ENCODE measurements at regions not wholly inside any gene's neighbourhood (a gene's known extent, or its start where the extent isn't known, plus 50 kb on each side); places are given as distances from the start of the nearest gene placed in this dataset.

- no peak for DNase-seq (ENCODE audit: low spot score)
Observed at GRCh38 chr9:99537996-99538395, 283.7 kb upstream of the NR4A3 start.

- DNase-seq (ENCODE audit: low spot score): no peak
Observed at GRCh38 chr9:99544526-99544925, 277.2 kb upstream of the NR4A3 start.

GRCh38 chr9:99549441-99549840, 272.2 kb upstream of the NR4A3 start:
- no peak for DNase-seq (ENCODE audit: low spot score)

GRCh38 chr9:99555792-99556191, 265.9 kb upstream of the NR4A3 start:
- DNase-seq (ENCODE audit: low spot score): no peak

GRCh38 chr9:99556998-99557397, 264.7 kb upstream of the NR4A3 start:
- DNase-seq (ENCODE audit: low spot score): no peak

GRCh38 chr9:99557816-99558215, 263.9 kb upstream of the NR4A3 start:
- no peak for DNase-seq (ENCODE audit: low spot score)

- DNase-seq (ENCODE audit: low spot score): no peak
Observed at GRCh38 chr9:99559776-99560175, 261.9 kb upstream of the NR4A3 start.

- no peak for DNase-seq (ENCODE audit: low spot score)
Observed at GRCh38 chr9:99560561-99560960, 261.1 kb upstream of the NR4A3 start.

GRCh38 chr9:99561509-99561917, 260.2 kb upstream of the NR4A3 start:
- no peak for DNase-seq (ENCODE audit: low spot score)

- DNase-seq (ENCODE audit: low spot score): no peak
Observed at GRCh38 chr9:99561961-99562565, 259.6 kb upstream of the NR4A3 start.

- DNase-seq (ENCODE audit: low spot score): no peak
Observed at GRCh38 chr9:99563364-99563763, 258.3 kb upstream of the NR4A3 start.

GRCh38 chr9:99565203-99565602, 256.5 kb upstream of the NR4A3 start:
- no peak for DNase-seq (ENCODE audit: low spot score)

- no peak for DNase-seq (ENCODE audit: low spot score)
Observed at GRCh38 chr9:99567436-99567835, 254.2 kb upstream of the NR4A3 start.

- DNase-seq (ENCODE audit: low spot score): no peak
Observed at GRCh38 chr9:99569840-99570239, 251.8 kb upstream of the NR4A3 start.

- DNase-seq (ENCODE audit: low spot score): no peak
Observed at GRCh38 chr9:99572567-99572966, 249.1 kb upstream of the NR4A3 start.

GRCh38 chr9:99573085-99573484, 248.6 kb upstream of the NR4A3 start:
- DNase-seq (ENCODE audit: low spot score): no peak

- DNase-seq (ENCODE audit: low spot score): no peak
Observed at GRCh38 chr9:99573886-99574285, 247.8 kb upstream of the NR4A3 start.

- no peak for DNase-seq (ENCODE audit: low spot score)
Observed at GRCh38 chr9:99576002-99576401, 245.7 kb upstream of the NR4A3 start.

GRCh38 chr9:99576876-99577275, 244.8 kb upstream of the NR4A3 start:
- no peak for DNase-seq (ENCODE audit: low spot score)

- DNase-seq (ENCODE audit: low spot score): no peak
Observed at GRCh38 chr9:99577351-99577750, 244.3 kb upstream of the NR4A3 start.

GRCh38 chr9:99578666-99579065, 243.0 kb upstream of the NR4A3 start:
- DNase-seq (ENCODE audit: low spot score): no peak

- DNase-seq (ENCODE audit: low spot score): no peak
Observed at GRCh38 chr9:99579964-99580363, 241.7 kb upstream of the NR4A3 start.

- no peak for DNase-seq (ENCODE audit: low spot score)
Observed at GRCh38 chr9:99582814-99583213, 238.9 kb upstream of the NR4A3 start.

- DNase-seq (ENCODE audit: low spot score): no peak
Observed at GRCh38 chr9:99588299-99588698, 233.4 kb upstream of the NR4A3 start.

- no peak for DNase-seq (ENCODE audit: low spot score)
Observed at GRCh38 chr9:99588747-99589146, 232.9 kb upstream of the NR4A3 start.

All from CD4-positive, alpha-beta T cell treated with Interleukin-2 at 100 ng/mL for 4 hours (primary cell).